Astrocyte (in vitro differentiated cells and primary cell): ENCODE measurements at regions not wholly inside any gene's neighbourhood (a gene's known extent, or its start where the extent isn't known, plus 50 kb on each side); places are given as distances from the start of the nearest gene placed in this dataset.

ENCODE experiments used
- DNase-seq: peaks from one replicate; pipeline ENCODE4 v3.0.0-alpha.2; 2010; ENCODE audit warnings: low read depth
- FAIRE-seq: peaks from 2 replicates; lab custom pipeline; 2011; peaks lifted over from hg19 to GRCh38; lab: Jason Lieb, UNC
- H2AFZ ChIP-seq: 2 replicates; pipeline ENCODE4 v1.6.0; 2012; ENCODE audit warnings: low read depth, low read length, inconsistent platforms
- H3K27ac ChIP-seq: 2 replicates; pipeline ENCODE4 v1.5.1; 2011; ENCODE audit warnings: low read depth, low read length, inconsistent platforms
- H3K27me3 ChIP-seq: 2 replicates; pipeline ENCODE4 v1.6.0; 2011; ENCODE audit warnings: low read length, inconsistent platforms; ENCODE audit not compliant: insufficient read depth
- H3K36me3 ChIP-seq: 2 replicates; pipeline ENCODE4 v1.5.1; 2011; ENCODE audit warnings: low read length, inconsistent platforms; ENCODE audit not compliant: insufficient read depth
- H3K4me1 ChIP-seq: 2 replicates; pipeline ENCODE4 v1.5.1; 2011; ENCODE audit warnings: low read length, inconsistent platforms; ENCODE audit not compliant: insufficient read depth
- H3K4me2 ChIP-seq: 2 replicates; pipeline ENCODE4 v1.6.0; 2012; ENCODE audit warnings: low read length, inconsistent platforms
- H3K4me3 ChIP-seq: 2 replicates; pipeline ENCODE4 v1.5.1; 2011; ENCODE audit warnings: low read depth, mild to moderate bottlenecking, low read length, inconsistent platforms; ENCODE audit not compliant: insufficient read depth
- H3K79me2 ChIP-seq: 2 replicates; pipeline ENCODE4 v1.6.0; 2012; ENCODE audit warnings: mild to moderate bottlenecking, low read length, inconsistent platforms; ENCODE audit not compliant: insufficient read depth
- H3K9ac ChIP-seq: 2 replicates; pipeline ENCODE4 v1.6.0; 2012; ENCODE audit warnings: mild to moderate bottlenecking, low read length, inconsistent platforms
- H3K9me3 ChIP-seq: 2 replicates; pipeline ENCODE4 v1.5.1; 2012; ENCODE audit warnings: low read depth, mild to moderate bottlenecking, low read length, inconsistent platforms; ENCODE audit not compliant: insufficient read depth
- H4K20me1 ChIP-seq: 2 replicates; pipeline ENCODE4 v1.6.0; 2012; ENCODE audit warnings: low read length, inconsistent platforms; ENCODE audit not compliant: insufficient read depth
- H3K27ac Mint-ChIP-seq: one replicate; pipeline ENCODE4 v1.8.0; 2021; ENCODE audit warnings: mild to moderate bottlenecking, mixed read lengths; ENCODE audit not compliant: unreplicated experiment
- H3K27me3 Mint-ChIP-seq: one replicate; pipeline ENCODE4 v1.8.0; 2021; ENCODE audit warnings: low read depth, mixed read lengths; ENCODE audit not compliant: unreplicated experiment
- H3K36me3 Mint-ChIP-seq: one replicate; pipeline ENCODE4 v1.8.0; 2021; ENCODE audit warnings: low read depth, mixed read lengths; ENCODE audit not compliant: unreplicated experiment
- H3K4me1 Mint-ChIP-seq: one replicate; pipeline ENCODE4 v1.8.0; 2021; ENCODE audit warnings: low read depth, mixed read lengths; ENCODE audit not compliant: unreplicated experiment
- H3K4me3 Mint-ChIP-seq: one replicate; pipeline ENCODE4 v1.8.0; 2021; ENCODE audit warnings: mild to moderate bottlenecking, moderate library complexity, mixed read lengths; ENCODE audit not compliant: unreplicated experiment
- H3K9me3 Mint-ChIP-seq: one replicate; pipeline ENCODE4 v1.8.0; 2021; ENCODE audit warnings: mild to moderate bottlenecking, mixed read lengths; ENCODE audit not compliant: unreplicated experiment
- CTCF ChIP-seq: IDR thresholded peaks from 2 replicates; pipeline ENCODE4 v1.5.1; 2011; ENCODE audit warnings: low read depth, mild to moderate bottlenecking, inconsistent platforms, low read length, moderate library complexity; ENCODE audit not compliant: insufficient read depth
- EZH2 ChIP-seq: IDR thresholded peaks from 2 replicates; pipeline ENCODE4 v1.6.1; 2012; ENCODE audit warnings: mild to moderate bottlenecking, low read length, inconsistent platforms; ENCODE audit not compliant: insufficient read depth

- no peaks in the 10 kb centered on the region for H3K9me3 Mint-ChIP-seq
- TF ChIP-seq CTCF, result no peak
Observed at GRCh38 chr16:7278636-7279035, 54.0 kb upstream of the RBFOX1 start.

GRCh38 chr16:7272567-7273158, 60.0 kb upstream of the RBFOX1 start:
- no peaks in the 10 kb centered on the region for H3K27me3 ChIP-seq
- H3K9ac ChIP-seq, result no peak overlapping the region
- DNase-seq (no peak), FAIRE-seq (no peak)
- no peak overlapping the region for H3K27ac Mint-ChIP-seq
- peaks cover 3% of the 10 kb centered on the region for H3K9me3 ChIP-seq
- H3K9me3 Mint-ChIP-seq, result no peaks in the 10 kb centered on the region
- H3K79me2 ChIP-seq, result no peaks in the 10 kb centered on the region
- H3K36me3 ChIP-seq, result no peaks in the 10 kb centered on the region
- no peak overlapping the region for H2AFZ ChIP-seq
- no peaks in the 10 kb centered on the region for H3K4me1 ChIP-seq
- TF ChIP-seq CTCF, result no peak
- no peak for TF ChIP-seq EZH2
- no peaks in the 10 kb centered on the region for H3K36me3 Mint-ChIP-seq
- peaks cover 17% of the 10 kb centered on the region for H3K27me3 Mint-ChIP-seq
- no peak overlapping the region for H3K27ac ChIP-seq
- no peak overlapping the region for H3K4me3 ChIP-seq
- no peaks in the 10 kb centered on the region for H4K20me1 ChIP-seq
- no peak overlapping the region for H3K4me2 ChIP-seq
- H3K4me3 Mint-ChIP-seq, result no peak overlapping the region
- no peaks in the 10 kb centered on the region for H3K4me1 Mint-ChIP-seq

More at GRCh38 chr16:7278636-7279035, 54.0 kb upstream of the RBFOX1 start:
- Mint-ChIP-seq H3K4me3 (no peak overlapping the region), H3K27ac (no peak overlapping the region), H3K27me3 (peaks cover 20% of the 10 kb centered on the region), H3K4me1 (no peaks in the 10 kb centered on the region), H3K36me3 (no peaks in the 10 kb centered on the region)
- H3K79me2 ChIP-seq, result no peaks in the 10 kb centered on the region
- H3K4me2 ChIP-seq, result no peak overlapping the region
- H3K27ac ChIP-seq, result no peak overlapping the region
- no peaks in the 10 kb centered on the region for H3K36me3 ChIP-seq
- DNase-seq (no peak), FAIRE-seq (no peak)
- H3K9me3 ChIP-seq, result peaks cover 9% of the 10 kb centered on the region
- H2AFZ ChIP-seq, result no peak overlapping the region
- no peak overlapping the region for H3K4me3 ChIP-seq
- H3K9ac ChIP-seq, result no peak overlapping the region
- H3K27me3 ChIP-seq, result no peaks in the 10 kb centered on the region
- H4K20me1 ChIP-seq, result no peaks in the 10 kb centered on the region
- H3K4me1 ChIP-seq, result no peaks in the 10 kb centered on the region

- H3K27ac Mint-ChIP-seq, result no peak overlapping the region
- H3K9ac ChIP-seq, result no peak overlapping the region
- DNase-seq (no peak), FAIRE-seq (no peak)
- H3K9me3 Mint-ChIP-seq, result peaks cover 2% of the 10 kb centered on the region
- H4K20me1 ChIP-seq, result no peaks in the 10 kb centered on the region
- no peak overlapping the region for H3K27ac ChIP-seq
- H3K9me3 ChIP-seq, result peaks cover 3% of the 10 kb centered on the region
- no peak overlapping the region for H2AFZ ChIP-seq
- no peak overlapping the region for H3K4me3 ChIP-seq
- no peaks in the 10 kb centered on the region for H3K36me3 ChIP-seq
- no peaks in the 10 kb centered on the region for H3K36me3 Mint-ChIP-seq
- H3K4me3 Mint-ChIP-seq, result no peak overlapping the region
- H3K27me3 Mint-ChIP-seq, result peaks cover 17% of the 10 kb centered on the region
- H3K79me2 ChIP-seq, result no peaks in the 10 kb centered on the region
- no peak overlapping the region for H3K4me2 ChIP-seq
- no peaks in the 10 kb centered on the region for H3K4me1 Mint-ChIP-seq
- H3K4me1 ChIP-seq, result no peaks in the 10 kb centered on the region
- no peaks in the 10 kb centered on the region for H3K27me3 ChIP-seq
- TF ChIP-seq CTCF (no peak), EZH2 (no peak)
Observed at GRCh38 chr16:7271486-7271885, 61.2 kb upstream of the RBFOX1 start.
